ENCODE measurements at regions not wholly inside any gene's neighbourhood (a gene's known extent, or its start where the extent isn't known, plus 50 kb on each side); places are given as distances from the start of the nearest gene placed in this dataset.
A peak's percentile ranks its signal among the peaks of the same experiment; 100 is the strongest.

GRCh38 chr5:104412649-104413240, 850.2 kb upstream of the NUDT12 start:
- no peak overlapping the region for H3K9ac ChIP-seq (ENCODE audit: low read length in 3 of 3)
- H3K27me3 ChIP-seq (ENCODE audit: control insufficient read depth, insufficient read depth, low read length), result no peaks in the 10 kb centered on the region
- peak; percentile 35 for TF ChIP-seq CTCF (IDR thresholded peaks at IDR 0.05; ENCODE audit: borderline replicate concordance, extremely low read depth, insufficient read depth)
- no peak for FAIRE-seq
- no peak overlapping the region for H3K27ac ChIP-seq (ENCODE audit: low read depth in 2 of 2, low read length in 2 of 2)
- no peaks in the 10 kb centered on the region for H3K4me1 ChIP-seq (ENCODE audit: control insufficient read depth in 2 of 3, insufficient read depth in 2 of 3, low read depth in 1 of 3, low read length in 3 of 3)
- no peaks in the 10 kb centered on the region for H3K9me3 ChIP-seq (ENCODE audit: control insufficient read depth in 2 of 3, insufficient read depth in 1 of 3, low read length in 3 of 3)
- H3K4me3 ChIP-seq (ENCODE audit: low read length in 3 of 3), result no peak overlapping the region
- intact Hi-C loops (cut with DNase I), result no loop called here
- peak in 4 of 5 donors; percentile 13 to 30 (median 18) for DNase-seq
- no peaks in the 10 kb centered on the region for H3K36me3 ChIP-seq (ENCODE audit: control insufficient read depth in 2 of 3, insufficient read depth in 3 of 3, low read length in 3 of 3)

- intact Hi-C loops (cut with DNase I), result no loop called here
- Histone ChIP-seq H3K4me1 (ENCODE audit: control insufficient read depth in 2 of 3, insufficient read depth in 2 of 3, low read depth in 1 of 3, low read length in 3 of 3) (no peaks in the 10 kb centered on the region), H3K27ac (ENCODE audit: low read depth in 2 of 2, low read length in 2 of 2) (no peak overlapping the region), H3K4me3 (ENCODE audit: low read length in 3 of 3) (no peak overlapping the region), H3K9me3 (ENCODE audit: control insufficient read depth in 2 of 3, insufficient read depth in 1 of 3, low read length in 3 of 3) (no peaks in the 10 kb centered on the region), H3K36me3 (ENCODE audit: control insufficient read depth in 2 of 3, insufficient read depth in 3 of 3, low read length in 3 of 3) (no peaks in the 10 kb centered on the region), H3K27me3 (ENCODE audit: control insufficient read depth, insufficient read depth, low read length) (no peaks in the 10 kb centered on the region), H3K9ac (ENCODE audit: low read length in 3 of 3) (no peak overlapping the region)
- DNase-seq (peak in 1 of 5 donors; percentile 2), FAIRE-seq (no peak)
- no peak for TF ChIP-seq CTCF (IDR thresholded peaks at IDR 0.05; ENCODE audit: borderline replicate concordance, extremely low read depth, insufficient read depth)
These were observed 838.4 kb upstream of the NUDT12 start for GRCh38 chr5:104400941-104401340.

GRCh38 chr5:104385906-104386305, 823.3 kb upstream of the NUDT12 start:
- Histone ChIP-seq H3K27ac (ENCODE audit: low read depth in 2 of 2, low read length in 2 of 2) (no peak overlapping the region), H3K4me3 (ENCODE audit: low read length in 3 of 3) (no peak overlapping the region), H3K36me3 (ENCODE audit: control insufficient read depth in 2 of 3, insufficient read depth in 3 of 3, low read length in 3 of 3) (no peaks in the 10 kb centered on the region), H3K4me1 (ENCODE audit: control insufficient read depth in 2 of 3, insufficient read depth in 2 of 3, low read depth in 1 of 3, low read length in 3 of 3) (no peaks in the 10 kb centered on the region), H3K9ac (ENCODE audit: low read length in 3 of 3) (no peak overlapping the region), H3K27me3 (ENCODE audit: control insufficient read depth, insufficient read depth, low read length) (no peaks in the 10 kb centered on the region), H3K9me3 (ENCODE audit: control insufficient read depth in 2 of 3, insufficient read depth in 1 of 3, low read length in 3 of 3) (no peaks in the 10 kb centered on the region)
- DNase-seq (peak in 3 of 5 donors; percentile 17 to 42 (median 38)), FAIRE-seq (no peak)
- intact Hi-C loops (cut with DNase I), result no loop called here
- TF ChIP-seq CTCF (IDR thresholded peaks at IDR 0.05; ENCODE audit: borderline replicate concordance, extremely low read depth, insufficient read depth), result no peak

- Histone ChIP-seq H3K4me3 (ENCODE audit: low read length in 3 of 3) (no peak overlapping the region), H3K36me3 (ENCODE audit: control insufficient read depth in 2 of 3, insufficient read depth in 3 of 3, low read length in 3 of 3) (no peaks in the 10 kb centered on the region), H3K4me1 (ENCODE audit: control insufficient read depth in 2 of 3, insufficient read depth in 2 of 3, low read depth in 1 of 3, low read length in 3 of 3) (no peaks in the 10 kb centered on the region), H3K27ac (ENCODE audit: low read depth in 2 of 2, low read length in 2 of 2) (no peak overlapping the region), H3K9ac (ENCODE audit: low read length in 3 of 3) (no peak overlapping the region), H3K9me3 (ENCODE audit: control insufficient read depth in 2 of 3, insufficient read depth in 1 of 3, low read length in 3 of 3) (no peaks in the 10 kb centered on the region), H3K27me3 (ENCODE audit: control insufficient read depth, insufficient read depth, low read length) (no peaks in the 10 kb centered on the region)
- FAIRE-seq, result no peak
- peak in 2 of 5 donors; percentile 7 to 26 for DNase-seq
- intact Hi-C loops (cut with DNase I), result no loop called here
- no peak for TF ChIP-seq CTCF (IDR thresholded peaks at IDR 0.05; ENCODE audit: borderline replicate concordance, extremely low read depth, insufficient read depth)
These were observed 812.8 kb upstream of the NUDT12 start for GRCh38 chr5:104375345-104375744.
